ENCODE measurements at regions not wholly inside any gene's neighbourhood (a gene's known extent, or its start where the extent isn't known, plus 50 kb on each side); places are given as distances from the start of the nearest gene placed in this dataset.

DNA sequence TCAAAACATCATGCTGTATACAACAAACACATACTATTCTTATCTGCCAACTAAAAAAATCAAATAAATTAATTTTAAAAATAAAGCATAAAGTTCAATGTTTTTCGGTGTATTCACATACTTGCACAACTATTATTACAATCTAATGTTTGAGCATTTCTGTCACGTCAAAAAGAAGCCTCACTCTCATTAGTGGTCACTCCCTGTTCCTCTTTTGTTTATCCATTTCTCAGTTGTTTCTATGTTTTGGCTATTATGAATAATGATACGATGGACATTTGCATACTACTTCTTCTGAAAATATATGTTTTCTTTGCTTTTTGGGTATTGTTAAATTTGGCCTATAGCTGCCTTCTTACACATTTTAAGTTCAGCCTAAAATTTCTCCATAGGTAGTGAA, 773.0 kb upstream of the HS6ST1 start:
- DNase-seq (no peak), ATAC-seq (ENCODE audit: poor library complexity) (no peak)
- intact Hi-C loops (cut with DNase I): no loop called here

DNA sequence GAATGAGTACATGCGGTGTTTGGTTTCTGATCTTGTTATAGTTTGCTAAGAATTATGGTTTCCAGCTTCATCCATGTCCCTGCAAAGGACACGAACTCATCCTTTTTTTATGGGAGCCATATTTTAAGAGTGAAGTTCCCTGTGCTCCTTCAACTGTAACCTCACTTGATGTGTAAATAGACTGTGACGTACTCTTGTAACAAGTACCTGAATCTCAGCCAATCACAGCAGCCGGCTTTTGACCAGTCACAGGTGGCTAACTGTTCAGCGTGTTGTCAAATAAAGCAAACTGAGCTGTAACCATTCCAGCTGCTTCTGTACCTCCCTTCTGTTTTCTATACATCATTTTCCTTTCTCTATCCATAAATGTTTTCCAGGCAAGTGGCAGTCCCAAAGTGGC, 774.3 kb upstream of the HS6ST1 start:
- intact Hi-C loops (cut with DNase I): no loop called here
- ATAC-seq (ENCODE audit: poor library complexity) (no peak), DNase-seq (no peak)

DNA sequence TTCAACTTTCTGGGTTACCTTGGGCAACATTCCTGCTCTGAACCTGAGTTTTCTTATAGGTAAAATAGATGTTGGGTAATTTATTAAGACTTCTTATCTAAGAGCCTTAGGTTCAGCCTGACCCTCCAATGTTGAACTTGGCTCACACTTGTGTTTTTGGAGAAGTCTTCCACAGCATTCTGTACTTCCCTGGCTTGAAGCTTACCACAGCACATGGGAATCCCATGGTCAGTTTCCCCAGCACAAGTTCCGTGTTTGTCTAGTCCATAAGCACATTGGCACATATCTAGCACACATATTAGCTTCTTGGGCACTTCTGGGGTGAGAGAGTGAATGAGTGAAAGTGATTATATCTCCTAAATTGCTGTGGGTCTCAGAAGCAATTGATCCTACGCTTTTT, 782.5 kb upstream of the HS6ST1 start:
- DNase-seq (no peak), ATAC-seq (ENCODE audit: poor library complexity) (no peak)
- intact Hi-C loops (cut with DNase I): no loop called here

DNA sequence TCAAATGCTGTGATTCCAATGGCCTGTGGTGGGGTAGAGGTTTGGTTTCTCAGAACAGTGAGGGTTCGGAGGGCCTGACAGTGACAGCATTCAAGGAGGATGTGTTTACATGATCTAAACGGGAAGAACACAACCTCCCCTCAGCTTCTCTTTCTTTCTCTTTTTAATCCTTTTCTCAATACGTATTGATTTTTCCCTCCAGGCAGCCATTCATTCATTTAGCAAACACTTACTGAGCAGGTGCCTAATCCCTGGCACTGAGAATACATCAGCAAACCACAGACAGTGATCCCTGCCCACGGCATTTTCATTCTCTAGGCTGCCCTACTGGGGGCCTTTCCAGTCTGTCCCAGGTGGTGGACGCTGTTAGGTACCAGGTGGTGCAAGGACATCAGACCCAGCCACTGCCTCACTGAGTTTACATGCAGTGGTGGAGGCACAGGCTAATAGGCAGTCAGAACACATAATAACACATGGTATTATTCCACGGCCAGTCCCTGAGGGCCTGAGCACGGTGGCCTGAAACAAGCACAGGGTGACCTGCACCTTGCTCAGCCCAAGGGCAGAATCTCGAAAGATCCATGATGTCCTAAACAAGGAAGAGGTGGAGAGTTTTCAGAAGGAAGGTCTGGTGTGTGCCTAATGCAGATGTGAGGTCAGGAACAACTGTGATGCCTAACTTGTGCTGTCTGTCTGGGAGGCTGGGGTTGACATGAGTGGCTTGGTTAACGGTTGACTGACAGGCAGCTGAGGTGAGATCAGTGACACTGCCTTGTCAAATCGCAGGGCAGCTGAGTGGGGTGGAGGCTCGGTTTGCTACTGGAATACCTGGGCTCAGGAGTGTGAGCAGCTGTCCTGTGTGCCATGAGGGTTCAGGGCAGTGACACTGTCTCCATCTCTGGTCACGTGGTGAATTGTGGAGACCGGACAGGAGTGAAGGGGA, 785.5 kb upstream of the HS6ST1 start:
- intact Hi-C loops (cut with DNase I): no loop called here
- no peak for ATAC-seq (ENCODE audit: poor library complexity)

DNA sequence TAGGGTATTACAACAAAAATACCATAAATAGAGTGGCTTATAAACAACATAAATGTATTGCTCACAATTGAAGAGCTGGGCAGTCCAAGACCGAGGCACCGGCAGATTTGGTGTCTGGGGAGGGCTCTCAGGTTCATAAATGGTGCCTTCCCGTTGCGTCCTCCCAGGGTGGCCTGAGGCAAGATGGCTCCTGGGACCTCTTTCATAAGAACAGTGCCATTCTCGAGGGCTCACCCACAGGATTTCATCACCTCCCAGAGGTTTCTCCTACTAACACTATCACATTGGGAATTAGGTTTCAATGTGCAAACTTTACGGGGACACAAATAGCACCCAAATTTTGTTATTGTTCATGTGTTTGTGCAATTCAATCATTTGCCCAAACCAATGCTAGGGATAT, 793.5 kb upstream of the HS6ST1 start:
- DNase-seq: no peak
- intact Hi-C loops (cut with DNase I): no loop called here
- ATAC-seq (ENCODE audit: poor library complexity): no peak

More for the DNA sequence above, 785.5 kb upstream of the HS6ST1 start:
- no peak for DNase-seq

DNA sequence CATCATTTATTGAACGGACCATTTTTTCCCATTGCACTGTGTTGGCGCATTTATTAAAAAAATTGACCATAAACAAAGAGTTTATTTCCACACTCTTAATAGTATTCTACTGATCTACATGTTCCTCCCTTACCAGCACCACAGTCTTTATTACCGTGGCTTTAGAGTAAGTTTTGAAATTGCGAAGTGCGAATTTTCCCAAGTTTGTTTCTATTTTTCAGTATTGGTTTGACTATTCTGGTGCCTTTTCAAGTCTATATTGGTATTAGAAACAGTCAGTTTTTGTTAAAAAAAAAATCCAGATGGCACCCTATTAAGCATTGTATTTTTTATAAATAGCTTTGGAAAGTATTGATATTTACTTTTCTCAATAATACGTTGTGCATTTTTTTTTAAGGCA, 795.1 kb upstream of the HS6ST1 start:
- no peak for ATAC-seq (ENCODE audit: poor library complexity)
- intact Hi-C loops (cut with DNase I): no loop called here
- DNase-seq: no peak

DNA sequence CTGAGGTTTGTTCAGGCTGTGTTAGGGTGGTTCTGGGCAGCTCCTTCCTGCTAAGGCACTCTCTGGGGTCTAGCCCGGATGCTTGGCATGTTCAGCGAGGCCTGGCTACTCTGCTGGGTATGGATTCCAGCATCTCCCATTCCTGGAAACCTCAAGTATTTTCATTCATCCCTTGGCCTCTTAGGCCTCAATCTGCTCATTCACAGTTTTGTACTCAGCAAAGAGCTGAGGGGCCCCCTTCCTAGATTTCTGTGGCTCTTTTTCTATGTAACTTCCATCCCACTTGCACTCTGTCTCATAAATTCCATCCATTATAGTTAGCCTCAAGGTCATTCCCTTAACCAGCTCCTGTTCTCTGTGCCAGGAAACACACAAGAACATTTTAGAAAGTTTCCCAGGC, 798.8 kb upstream of the HS6ST1 start:
- intact Hi-C loops (cut with DNase I): no loop called here
- no peak for DNase-seq
- ATAC-seq (ENCODE audit: poor library complexity): no peak

DNA sequence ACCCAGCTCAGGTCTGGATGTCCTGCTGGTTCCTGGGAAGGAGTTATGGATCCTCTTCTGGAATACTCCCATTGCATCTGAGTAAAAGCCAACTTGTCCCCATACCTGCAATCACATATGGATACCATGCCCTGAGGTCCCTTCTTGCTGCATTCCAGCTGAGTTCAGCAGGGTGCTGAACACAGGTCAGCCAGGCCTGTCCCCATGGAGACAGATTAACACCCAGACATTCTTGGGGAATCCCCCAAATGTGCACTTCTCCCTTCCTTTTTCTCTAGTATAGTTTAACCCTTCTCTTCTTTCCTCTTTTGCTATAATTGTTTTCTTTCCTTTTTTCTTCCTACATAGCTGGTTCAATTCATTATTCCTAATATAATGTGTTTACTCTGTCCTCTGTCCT, 799.6 kb upstream of the HS6ST1 start:
- DNase-seq: no peak
- no peak for ATAC-seq (ENCODE audit: poor library complexity)
- intact Hi-C loops (cut with DNase I): no loop called here

DNA sequence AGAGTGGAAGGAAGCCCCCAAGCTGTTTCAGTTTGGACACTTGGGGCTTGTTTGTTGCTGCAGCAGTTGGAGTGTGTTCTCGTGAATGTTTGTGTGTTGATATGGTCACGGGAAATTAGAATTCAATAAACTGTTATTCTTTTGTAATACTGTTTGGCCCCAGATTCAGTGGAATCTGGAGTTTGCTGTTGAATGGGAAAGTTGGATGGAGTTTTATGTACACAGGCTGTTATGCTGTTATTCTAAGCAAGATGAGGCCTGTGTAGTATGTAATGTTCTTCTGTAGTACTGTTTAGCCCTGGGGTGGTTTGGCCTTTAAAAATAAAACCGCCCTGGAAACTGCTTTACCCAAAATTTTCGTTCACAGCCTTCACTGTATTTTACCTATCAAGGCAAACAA, 810.4 kb upstream of the HS6ST1 start:
- ATAC-seq (ENCODE audit: poor library complexity) (no peak), DNase-seq (no peak)
- intact Hi-C loops (cut with DNase I): no loop called here

DNA sequence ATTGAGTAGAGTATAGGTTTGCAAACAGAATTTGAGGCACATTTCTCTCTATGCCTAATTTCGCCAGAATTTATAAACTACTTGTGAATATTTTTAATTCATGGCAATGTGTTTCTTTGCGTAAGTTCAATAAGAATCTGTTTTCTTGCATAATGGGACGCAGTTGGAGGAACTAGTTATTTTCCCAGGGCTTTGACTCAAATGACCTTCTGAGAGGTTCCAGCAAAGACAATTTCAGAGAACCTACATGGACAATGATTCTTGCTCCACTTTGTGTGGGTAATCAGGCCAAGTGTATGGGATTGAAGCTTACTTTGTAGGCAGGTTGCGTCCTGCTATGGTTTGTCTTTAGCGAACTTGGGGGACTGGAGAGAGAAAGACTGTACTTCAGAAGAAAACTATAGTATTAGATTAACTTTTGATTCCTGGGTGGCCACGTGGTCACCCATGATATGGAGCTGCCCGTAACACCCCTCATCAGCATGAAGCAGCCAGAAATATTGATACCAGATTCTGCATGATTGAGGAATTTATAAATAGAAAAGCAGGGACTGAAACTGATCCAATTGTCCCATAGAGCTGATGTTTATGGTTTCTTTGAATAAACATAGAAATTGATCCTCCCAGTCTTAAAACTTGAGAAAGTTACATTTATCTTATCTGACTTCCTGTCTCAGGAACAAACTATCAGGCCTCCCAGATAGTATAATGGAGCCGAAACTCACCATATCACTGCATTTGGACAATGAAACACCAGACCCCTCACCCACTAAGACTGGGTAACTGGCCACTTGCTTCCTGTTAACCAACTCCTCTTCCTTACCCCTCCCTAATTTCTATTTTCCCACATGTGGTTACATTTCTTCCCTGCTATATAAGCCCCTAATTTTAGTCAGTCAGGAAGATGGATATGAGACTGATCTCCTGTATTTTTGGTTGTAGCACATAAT, 815.3 kb upstream of the HS6ST1 start:
- DNase-seq (no peak), ATAC-seq (ENCODE audit: poor library complexity) (no peak)
- intact Hi-C loops (cut with DNase I): no loop called here

DNA sequence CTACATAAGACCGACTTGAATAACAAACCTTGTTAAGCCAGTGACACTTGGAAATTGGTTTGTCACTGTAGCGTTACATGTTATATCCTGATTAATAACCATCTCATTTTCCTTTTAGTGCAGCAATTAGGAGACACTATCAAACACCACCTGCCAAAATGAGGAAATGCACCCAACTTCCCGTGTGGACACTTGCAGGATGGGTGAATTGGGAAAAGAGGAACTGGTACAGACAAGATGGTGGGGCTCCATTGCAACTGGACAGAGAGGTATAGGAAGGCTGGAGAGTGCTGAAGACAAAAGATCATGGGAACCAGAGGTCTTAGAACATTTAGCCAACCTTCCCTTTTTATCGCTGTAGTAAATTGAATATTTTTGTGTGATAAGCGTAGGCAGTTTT, 816.3 kb upstream of the HS6ST1 start:
- no peak for DNase-seq
- intact Hi-C loops (cut with DNase I): no loop called here
- ATAC-seq (ENCODE audit: poor library complexity): no peak

DNA sequence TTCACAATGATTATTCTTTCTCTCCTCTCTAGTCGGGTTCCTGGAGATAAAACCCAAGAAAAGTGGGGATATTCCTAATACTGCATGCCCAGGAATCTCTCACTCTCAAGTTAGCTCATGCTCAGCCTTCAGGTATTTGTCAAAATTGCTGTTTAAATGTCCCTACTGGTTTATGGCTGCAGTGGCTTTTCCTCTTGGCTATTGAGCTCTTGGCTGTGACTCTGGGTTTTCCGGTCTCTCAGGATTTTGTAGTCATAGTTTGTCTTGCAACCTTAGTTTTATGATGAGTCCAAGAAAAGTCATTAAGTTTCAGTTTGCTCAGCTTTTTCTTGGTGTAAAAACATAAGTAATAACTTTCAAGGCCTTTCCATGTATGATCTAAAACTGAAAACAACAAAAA, 820.7 kb upstream of the HS6ST1 start:
- ATAC-seq (ENCODE audit: poor library complexity) (no peak), DNase-seq (no peak)
- intact Hi-C loops (cut with DNase I): no loop called here

DNA sequence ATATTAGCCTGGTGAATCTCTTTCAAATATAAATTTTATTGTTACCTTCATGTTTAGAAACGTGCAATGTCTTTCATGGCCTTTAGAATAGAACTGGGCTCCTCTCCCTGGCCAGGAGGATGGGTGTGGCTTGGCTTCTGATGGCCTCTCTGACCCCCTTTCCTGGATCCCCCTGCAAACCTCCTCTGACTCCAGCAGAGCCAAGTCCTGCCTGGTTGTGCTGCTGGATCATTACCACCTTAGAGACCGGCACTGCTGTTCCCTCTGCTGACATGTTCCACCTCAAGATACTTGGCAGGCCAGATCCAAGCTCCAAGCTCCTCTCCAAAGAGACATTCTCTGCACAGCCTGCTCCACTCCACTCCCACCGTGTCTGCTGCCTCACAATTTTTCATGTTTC, 823.8 kb upstream of the HS6ST1 start:
- ATAC-seq (ENCODE audit: poor library complexity) (no peak), DNase-seq (no peak)
- intact Hi-C loops (cut with DNase I): no loop called here

DNA sequence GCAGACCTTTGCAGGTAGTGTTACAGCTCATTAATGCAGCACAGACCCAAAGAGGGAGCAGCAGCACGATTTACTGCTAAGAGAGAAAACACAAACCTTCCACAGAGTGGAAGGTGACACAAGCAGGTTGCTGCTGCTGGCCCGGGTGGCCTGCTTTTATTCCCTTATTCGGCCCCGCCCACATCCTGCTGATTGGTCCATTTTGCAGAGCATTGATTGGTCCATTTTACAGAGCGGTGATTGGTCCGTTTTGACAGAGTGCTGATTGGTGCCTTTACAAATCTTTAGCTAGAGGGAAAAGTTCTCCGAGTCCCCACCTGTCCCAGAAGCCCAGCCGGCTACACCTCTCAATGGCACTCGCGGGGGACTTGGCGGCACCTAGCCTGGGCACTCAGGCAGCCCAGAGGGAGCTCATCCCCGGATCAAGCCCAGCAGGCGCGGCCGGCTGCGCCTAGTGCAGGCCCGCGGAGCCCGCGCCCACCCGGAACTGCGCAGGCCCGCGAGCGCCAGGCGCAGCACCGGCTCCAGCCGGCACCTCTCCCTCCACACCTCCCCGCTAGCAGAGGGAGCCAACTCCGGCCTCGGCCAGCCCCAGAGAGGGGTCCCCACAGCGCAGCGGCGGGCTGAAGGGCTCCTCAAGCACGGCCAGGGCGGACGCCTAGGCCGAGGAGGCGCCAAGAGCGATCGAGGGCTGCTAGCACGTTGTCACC, 825.6 kb upstream of the HS6ST1 start:
- ATAC-seq (ENCODE audit: poor library complexity): no peak
- DNase-seq: no peak
- intact Hi-C loops (cut with DNase I): no loop called here

DNA sequence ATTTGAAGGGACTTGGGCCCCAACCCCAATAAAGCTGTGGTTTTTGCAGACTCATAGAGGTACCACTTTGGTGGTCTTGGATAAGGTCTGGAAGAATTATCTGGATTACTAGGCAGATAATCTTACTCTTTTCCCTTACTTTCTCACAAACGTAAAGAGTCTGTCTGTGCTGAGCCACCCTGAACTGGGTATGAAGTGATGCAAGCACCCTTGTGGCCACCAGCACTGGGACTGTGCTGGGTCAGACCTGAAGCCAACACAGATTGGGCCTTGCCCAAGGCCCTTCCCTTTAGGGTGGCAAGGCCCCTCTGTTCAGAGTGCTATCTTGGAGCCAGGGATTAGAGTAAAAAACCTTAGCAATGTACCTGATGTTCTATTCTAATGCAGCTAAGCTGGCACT, 827.0 kb upstream of the RAB6C start:
- DNase-seq (no peak), ATAC-seq (ENCODE audit: poor library complexity) (no peak)
- intact Hi-C loops (cut with DNase I): no loop called here

DNA sequence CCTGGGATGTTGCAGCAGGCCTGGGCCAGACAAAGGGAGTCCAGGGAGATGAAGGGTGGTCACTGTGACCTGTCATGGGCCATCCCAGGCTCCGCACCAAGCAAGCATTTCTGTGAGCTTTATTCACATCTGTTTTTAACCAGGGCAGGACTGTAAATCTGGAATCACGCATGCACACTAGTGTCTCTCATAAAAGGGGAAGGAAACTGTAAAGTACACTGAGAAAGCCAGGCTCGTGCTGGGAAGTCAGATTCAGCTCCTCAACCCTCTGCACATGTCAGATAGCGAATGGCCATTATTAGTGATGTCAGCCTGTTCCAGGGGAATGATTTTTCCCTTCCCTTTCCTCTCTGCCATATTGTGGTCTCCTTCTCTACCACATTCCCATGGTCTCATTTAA, 818.6 kb upstream of the RAB6C start:
- no peak for ATAC-seq (ENCODE audit: poor library complexity)
- intact Hi-C loops (cut with DNase I): no loop called here
- no peak for DNase-seq

DNA sequence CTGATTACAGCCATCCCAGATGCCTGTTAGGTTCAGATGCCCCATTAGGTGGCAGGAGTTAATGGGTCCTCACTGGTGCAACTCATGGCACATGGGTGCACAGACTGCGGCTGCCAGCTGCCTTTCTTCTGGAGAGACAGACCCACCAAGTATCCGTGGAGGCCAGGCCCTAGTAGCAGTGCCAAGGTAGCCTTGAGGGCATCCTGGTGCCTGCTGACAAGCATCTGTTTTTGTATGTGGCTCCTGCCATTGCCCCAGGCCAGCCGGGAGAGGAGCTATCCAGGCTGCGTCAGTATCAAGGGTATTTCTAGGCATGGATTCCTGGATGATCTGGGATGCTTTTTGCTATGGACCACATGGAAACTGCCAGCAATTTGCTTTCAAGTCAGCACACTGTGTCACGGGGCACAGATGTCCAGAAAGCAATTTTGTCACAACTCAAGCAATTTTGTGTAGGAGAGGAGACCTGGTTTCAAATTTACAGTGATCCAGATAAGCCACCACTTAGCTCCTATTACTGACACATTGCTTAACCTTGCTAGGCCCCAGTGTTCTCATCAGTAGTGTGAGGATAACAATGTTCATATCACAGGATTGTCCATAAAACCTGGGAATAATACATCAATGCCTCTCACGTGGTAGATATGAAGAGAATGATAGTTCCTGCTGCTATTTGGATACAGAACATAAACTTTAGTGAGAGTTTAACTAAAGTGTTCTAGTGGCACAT, 815.1 kb upstream of the RAB6C start:
- intact Hi-C loops (cut with DNase I): no loop called here
- DNase-seq (no peak), ATAC-seq (ENCODE audit: poor library complexity) (peak; percentile 49)

DNA sequence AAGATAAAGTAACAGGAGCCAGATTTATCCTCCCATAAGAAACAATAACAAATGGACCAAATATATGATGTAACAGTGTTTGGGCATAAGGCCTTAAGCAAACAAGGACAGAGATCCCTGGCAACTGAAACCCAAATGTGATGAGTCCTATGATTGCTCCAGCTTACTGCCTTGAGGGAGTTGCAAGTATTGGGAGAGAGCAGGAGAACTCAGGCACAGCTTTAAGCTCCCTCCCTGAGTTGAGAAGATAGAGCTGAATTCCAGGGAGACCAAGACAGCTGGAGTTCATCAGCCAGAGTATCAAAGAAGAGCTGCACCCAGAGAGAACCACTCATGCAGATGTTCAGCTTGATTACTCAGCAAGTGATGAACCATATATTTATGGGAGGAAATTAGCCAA, 814.5 kb upstream of the RAB6C start:
- intact Hi-C loops (cut with DNase I): no loop called here
- DNase-seq: no peak

DNA sequence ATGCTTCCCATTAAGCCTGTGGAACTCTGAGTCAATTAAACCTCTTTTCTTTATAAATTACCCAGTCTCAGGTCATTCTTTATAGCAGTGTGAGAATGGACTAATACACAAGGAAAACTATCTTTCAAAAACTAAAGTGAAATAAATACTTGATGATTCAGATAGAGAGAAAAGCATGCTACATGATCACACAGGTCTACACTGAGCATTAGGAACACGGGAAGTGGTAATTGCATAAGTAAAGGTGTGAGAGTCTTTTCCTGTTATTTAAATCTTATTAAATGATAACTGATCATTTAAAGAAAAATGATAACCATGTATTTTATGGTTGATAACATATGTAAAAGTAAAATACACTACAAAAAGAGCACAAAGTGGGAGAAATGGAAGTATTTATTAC, 812.0 kb upstream of the RAB6C start:
- intact Hi-C loops (cut with DNase I): no loop called here
- DNase-seq (no peak), ATAC-seq (ENCODE audit: poor library complexity) (no peak)

More for the DNA sequence above, 814.5 kb upstream of the RAB6C start:
- peak; percentile 80 for ATAC-seq (ENCODE audit: poor library complexity)
